ENCODE measurements at regions not wholly inside any gene's neighbourhood (a gene's known extent, or its start where the extent isn't known, plus 50 kb on each side); places are given as distances from the start of the nearest gene placed in this dataset.

GRCh38 chr1:217315346-217315745, 315.5 kb downstream of the GPATCH2 start:
- TF ChIP-seq ELK1 (CRISPR knock-in tag; IDR thresholded peaks at IDR 0.05), result no peak
- TF ChIP-seq KDM1A (IDR thresholded peaks at IDR 0.05), result no peak
- no peak for TF ChIP-seq ATF3 (IDR thresholded peaks at IDR 0.05)
- no peak for TF ChIP-seq ATF3 (CRISPR knock-in tag; conservative IDR thresholded peaks at IDR 0.05)
- TF ChIP-seq CTCF (IDR thresholded peaks at IDR 0.05 in 2 of 3, conservative IDR thresholded peaks at IDR 0.05 in 1 of 3; ENCODE audit: insufficient read depth in 2 of 3, low read depth in 1 of 3, low read length in 3 of 3), result no peak
- no peak for TF ChIP-seq ETV6 (IDR thresholded peaks at IDR 0.05; ENCODE audit: borderline replicate concordance in 1 of 2, low read depth in 2 of 2, low read length in 1 of 2)
- TF ChIP-seq ETV6 (CRISPR knock-in tag; IDR thresholded peaks at IDR 0.05; ENCODE audit: borderline replicate concordance), result no peak
